NCI-H2029 treated with DMSO at 0.1 percent for 48 hours (cell line): ENCODE measurements at regions not wholly inside any gene's neighbourhood (a gene's known extent, or its start where the extent isn't known, plus 50 kb on each side); places are given as distances from the start of the nearest gene placed in this dataset.
"Not testable (repeated sequence)": the region's sequence is repeated elsewhere in the genome, so short reads cannot be mapped to it uniquely, and the experiment has no call there.

Source experiments
- DNase-seq: peaks from one replicate; lab custom pipeline; 2025; lab: John Stamatoyannopoulos, UW

DNA sequence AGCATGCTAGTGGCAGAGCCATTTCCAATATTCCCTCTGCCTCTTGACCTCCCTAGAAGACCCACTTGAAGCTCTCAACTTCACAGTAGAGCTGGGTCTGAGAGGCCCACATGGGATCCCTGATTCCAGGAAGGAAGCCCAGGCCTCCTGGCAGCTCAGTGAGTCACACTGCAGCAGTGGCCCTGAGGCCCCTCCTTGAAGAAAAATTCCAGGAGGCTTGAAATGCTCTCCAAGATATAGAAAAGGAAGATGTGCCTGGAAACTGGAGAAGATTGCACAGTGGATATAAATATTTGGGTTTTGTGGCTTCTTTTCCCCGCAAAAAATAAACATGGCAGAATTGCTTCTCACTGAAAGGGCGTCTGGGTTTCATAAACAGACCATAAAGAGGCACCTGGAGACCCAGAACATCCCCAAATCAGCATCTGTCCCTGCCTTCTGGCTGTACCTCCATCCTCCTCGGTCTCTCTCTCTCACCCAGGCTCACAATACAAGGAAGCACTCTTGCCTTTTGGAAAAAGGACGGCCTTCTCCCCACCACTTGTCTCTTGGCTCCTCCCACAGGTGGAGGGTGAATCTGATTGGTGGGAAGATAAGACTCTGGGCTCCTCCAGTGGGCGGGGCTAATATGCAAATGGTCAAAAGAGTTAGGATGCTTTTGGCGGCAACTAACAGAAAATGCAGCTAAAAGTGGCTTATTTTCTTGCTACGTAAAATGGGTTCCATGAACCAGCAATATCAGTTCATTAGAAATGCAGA, 200.0 kb upstream of the SULF2 start:
- DNase-seq, result no peak

DNA sequence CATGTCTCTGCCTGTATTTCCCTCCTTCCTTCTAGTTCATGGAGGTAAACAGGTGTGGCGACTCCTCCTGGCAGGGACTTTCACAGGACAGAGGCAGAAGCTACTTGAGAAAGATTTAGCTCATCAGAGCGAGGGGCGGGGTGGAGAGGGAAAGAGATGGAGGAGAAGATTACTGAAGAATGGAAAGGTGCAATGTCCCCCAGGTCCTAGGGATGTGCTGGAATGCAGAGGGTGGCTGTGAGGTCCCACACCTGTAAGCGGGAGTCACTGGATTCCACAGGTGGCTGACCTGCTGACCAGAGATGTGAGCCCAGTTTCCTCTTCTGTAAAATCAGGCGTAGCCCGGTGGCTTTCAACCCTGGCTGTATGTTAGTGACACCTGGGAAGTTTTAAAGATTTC, 199.2 kb upstream of the SULF2 start:
- no peak for DNase-seq

DNA sequence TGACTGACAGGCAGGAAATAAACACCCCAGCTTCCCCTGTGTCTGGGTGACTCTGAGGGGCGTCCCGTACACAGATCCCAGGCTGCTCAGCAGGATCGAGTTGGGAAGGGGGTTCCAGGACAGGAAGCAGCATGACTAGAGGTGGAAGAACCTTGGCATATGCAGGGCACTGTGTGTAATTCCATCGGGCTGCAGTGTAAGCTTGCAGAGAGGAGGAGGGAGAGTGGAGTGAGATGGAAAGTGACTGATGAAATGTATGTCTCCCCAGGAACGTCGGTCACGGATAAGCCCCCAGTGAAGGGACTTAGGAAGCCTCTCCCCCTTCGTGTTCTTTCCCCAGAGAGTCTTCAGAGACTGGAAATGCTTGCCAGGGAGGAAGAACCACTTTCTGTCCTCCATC, 198.4 kb upstream of the SULF2 start:
- not testable (repeated sequence) for DNase-seq

DNA sequence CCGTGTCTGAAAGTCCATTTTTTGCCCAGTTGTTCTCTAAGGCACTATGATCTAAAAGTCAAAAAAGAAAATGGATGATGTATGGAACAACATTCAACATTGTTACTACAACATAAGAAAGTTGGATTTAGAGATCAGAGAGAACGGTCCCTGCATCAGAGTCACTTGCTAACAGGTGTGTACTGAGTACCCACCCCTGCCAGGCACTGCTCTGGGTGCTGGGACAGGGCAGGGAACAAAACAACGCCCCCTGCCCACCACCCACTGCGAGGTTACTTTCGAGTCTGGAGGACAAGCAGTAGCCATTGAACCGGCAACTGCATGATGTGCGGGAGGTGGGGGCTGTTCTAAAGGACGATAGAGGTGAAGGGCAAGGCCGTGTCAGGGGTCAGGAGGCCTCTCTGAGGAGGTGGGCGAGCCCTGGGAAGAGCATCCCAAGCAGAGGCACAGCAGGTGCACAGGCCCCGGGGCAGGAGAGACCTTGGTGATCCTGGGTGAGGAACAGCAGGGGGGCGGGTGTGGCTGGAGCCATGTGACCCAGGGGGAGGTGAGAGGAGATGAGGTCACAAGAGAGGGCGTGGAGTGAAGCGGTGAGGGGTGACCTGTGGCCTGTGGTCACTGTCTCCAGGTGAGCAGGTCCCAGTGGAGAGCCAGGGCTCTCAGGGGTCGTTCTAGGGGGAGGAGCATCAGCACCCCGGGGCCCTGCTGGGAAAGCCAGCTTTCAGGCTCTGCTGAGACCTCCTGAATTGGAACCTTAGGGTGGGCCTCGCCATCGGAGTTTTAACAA, 197.5 kb upstream of the SULF2 start:
- DNase-seq, result no peak

DNA sequence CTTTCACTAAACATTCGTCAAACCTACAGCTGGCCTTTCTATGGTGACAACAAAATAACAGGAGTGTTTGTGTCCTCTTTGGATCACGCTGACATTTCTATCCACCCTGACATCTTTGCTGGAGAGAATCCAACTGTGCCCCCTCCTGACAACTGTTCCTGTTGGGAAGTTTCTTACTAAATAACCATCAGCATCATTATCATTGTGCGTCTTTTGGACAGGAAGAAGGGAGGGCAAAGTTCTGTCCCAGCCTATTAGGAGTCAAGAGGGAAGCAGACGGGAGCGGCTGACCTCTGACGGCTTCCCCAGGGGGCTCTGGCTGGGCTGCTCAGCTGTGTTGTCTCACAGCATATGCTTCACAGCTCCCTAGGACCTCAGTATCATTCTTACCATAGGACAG, 195.9 kb upstream of the SULF2 start:
- DNase-seq, result no peak

DNA sequence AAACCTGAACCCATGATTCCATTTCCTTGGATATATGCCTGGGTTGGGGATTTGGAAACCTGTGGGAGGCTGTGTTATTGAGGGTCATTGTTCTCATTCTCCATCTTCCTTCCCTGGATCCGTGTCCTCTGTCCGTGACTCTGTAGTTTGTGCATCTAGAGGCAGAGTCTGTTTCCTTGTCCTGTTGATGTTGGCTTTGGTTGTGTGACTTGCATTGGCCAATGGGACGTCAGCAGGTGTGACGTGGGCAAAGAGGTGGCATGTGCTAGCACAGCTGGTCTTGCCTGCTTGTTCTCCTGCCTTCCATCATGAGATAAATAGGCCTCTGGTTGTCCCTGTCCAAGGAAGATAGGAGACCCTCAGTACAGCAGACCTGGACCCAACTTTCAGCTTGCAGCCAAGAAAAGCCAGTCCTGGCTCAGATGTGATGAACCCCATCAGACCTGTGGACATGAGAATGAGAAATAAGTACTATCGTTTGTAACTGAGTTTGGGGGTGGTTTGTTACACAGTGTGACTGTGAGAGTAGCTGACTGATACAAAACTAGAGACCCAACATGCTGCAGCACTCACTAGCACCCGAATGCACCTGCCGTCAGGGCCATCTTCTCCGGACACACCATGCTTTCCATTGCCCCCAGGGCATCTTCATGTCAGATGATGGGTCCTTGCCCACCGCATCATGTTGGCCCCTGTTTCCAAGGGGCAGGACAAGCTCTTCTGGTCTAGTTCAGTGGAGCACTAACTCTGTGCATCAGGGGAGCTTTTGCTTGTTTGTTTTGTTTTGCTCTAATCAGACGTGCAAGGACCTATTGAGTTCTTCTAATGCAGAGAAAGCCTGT, 195.3 kb upstream of the SULF2 start:
- no peak for DNase-seq

DNA sequence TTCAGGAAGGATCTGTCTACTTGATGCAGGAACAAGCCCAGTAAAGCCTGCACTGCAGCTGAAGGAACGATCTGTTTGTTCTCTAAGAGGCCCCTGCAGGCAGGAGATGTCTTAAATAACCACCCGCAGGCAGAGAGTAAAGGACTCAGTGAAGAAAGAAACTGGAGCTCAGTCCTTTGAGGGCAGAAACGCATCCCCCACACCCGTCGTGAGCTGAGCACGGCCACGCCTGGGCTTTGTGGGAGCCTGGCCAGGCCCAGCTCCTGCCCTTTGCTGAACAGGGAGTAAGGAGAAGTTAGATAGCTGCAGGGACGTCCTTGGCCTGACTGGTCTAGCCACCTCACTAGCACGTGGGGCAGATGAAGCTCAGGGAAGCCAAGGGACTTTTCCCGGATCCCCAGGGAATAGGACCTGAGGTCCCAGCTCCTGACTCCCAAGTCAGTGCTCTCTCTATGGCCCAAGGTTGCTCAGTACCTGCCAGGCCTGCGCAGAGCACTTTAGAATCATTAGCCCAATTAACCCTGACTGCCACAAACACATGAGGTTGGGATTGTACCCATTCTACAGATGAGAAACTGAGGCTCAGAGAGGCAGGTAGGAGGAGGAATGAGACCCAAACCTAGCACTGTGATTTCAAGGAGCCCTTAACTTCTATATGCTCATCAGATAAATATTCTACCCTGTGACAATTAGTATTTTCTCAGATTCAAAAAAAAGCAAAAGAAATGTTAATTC, 194.2 kb upstream of the SULF2 start:
- not testable (repeated sequence) for DNase-seq

DNA sequence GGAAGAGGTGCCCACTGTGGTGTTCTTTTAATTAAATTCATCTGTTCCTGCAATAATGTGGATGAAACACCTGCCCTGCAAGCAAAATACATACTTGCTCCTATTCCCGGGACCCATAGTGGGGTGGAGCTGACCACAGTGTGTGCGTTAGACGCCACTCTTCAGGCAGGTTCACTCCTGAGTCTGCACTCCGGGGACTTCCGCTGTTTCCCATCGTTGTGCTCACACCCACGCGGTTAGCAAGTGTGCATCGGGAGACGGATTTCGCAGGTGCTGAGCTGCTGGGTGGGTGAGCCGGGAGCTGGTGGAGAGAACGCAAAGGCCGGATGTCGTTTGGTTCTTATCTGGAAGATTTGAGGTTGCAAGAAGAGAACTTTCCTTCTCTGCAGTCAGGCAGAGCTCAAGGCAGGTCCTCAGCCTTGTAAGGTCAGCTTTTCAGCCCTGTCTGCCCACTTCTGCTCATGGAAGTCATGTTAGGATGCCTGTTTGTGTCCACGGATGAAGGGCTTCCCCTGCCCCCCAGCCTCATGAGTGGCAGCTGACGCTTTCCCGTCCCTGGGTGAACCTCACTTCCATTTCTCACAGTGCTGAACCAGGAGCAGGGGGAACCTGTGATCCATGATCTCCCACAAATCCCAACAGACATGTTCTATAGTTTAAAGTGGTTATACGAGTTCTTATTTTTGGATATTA, 193.3 kb upstream of the SULF2 start:
- not testable (repeated sequence) for DNase-seq

DNA sequence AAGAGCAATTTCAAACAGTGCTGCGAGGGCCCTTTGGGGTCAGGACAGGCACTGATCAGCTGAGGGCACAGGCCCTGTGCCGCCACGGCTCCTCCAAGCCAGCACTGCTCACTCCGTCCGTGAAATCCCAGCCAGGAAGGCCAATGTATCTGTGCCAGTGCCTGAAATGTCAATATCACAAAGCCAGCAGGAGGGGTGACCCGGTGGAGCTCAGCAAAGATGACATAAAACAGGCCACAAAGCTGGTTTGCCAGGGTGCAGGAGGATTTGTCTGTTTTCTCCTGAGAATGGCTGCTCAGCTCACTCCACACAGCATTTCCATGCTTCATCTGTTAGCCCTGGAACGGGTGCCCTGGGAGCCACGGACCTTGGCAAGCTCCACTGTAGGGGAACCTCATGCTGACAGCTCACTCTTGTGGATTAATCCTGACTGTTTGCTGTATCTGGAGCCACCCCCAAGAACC, 192.5 kb upstream of the SULF2 start:
- DNase-seq, result not testable (repeated sequence)

DNA sequence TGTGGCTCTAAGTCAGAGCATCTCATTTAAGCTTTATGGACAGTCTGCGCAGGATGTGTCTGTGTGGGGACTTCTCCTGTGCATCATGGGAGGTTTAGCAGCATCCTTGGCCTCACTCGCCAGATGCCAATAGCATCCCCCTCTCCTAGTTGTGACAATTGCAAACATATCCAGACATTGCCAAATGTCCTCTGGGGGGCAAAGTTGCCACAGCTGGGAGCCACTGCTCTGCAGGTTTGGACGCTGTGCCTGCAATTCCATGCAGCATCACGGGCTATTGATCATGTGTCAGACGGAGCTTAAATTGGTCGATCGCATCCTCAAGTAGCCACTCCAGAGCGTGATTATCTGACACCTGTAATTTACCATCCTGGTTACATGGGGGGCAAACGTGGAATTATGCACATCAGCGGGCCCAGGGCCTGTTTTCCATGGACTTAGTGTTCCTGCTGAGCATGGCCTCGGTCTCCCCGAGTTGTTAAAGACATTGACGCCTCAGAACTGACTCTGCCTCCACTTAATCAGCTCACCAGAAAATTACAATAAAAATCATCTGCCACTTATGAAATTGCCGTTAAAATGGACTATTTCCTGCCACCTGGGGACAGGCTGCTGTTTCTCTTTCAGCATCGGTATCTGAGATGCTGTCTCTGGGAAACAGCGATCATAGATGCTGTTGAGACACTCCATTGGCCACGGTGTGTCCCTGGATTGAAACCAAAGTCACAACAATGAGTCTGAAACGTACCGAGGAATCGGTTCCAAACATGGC, 191.9 kb upstream of the SULF2 start:
- not testable (repeated sequence) for DNase-seq

DNA sequence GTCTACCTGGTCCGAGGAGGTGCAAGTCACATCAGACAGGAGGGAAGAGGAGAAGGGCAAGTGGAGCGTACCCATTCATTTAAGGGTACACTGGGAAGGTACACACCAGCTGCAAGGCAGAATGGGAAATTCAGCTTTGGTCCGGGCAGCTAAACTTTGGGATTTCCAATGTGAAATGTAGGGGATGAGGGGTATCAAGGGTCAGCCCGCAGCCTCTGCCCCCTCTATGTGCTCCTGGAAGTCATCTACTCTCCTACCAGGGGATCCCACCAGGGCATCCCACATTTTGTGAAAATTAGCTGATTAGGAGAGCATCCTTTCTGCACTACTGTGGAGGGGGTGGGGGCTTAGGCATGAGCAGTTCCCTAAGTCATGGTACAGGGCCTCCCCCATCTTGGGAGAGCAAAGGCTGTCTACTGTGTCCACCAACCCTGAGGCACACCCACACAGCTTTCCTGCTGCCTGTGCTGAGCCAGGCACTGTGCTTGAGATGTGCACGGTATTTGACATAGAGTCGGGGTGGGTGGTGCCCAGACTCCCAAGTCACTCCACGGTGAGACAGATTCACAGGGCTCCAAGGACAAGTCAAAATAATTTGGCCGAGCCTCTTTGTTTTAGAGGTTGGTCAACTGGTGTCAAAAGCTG, 189.1 kb upstream of the SULF2 start:
- no peak for DNase-seq

DNA sequence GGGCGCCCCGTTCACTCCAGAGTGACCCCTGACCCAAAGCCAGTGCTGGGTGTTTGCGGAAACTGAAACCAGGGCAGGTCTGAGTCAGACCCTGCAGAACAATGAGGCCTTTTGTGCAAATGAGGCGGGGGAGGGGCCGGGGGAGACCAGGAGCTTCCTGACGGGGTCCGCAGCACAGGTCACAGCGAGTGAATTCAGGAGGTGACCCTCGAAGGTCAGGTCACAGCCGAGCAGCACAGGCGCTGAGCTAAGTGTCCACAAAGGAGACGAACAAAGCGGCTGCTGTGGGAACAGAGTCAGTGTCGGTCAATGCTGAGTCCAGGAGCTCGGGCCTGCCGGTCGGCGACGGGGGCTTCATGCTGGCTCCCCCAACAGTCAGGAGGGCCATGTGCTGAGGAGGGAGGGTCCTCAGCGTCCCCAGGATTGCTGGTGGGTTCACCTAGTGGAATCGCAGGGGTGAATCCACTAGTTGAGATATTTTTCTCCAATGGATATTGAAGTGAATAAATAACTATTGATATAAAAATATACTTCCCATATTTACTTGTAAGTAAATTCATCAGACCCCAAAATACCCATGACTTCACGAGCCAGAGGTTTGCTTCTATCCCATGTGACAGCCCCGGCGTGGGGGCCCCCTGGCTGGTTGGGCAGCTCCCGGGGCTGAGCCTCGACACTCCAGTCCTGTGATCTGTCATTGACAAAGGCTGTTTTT, 188.4 kb upstream of the SULF2 start:
- DNase-seq, result no peak

DNA sequence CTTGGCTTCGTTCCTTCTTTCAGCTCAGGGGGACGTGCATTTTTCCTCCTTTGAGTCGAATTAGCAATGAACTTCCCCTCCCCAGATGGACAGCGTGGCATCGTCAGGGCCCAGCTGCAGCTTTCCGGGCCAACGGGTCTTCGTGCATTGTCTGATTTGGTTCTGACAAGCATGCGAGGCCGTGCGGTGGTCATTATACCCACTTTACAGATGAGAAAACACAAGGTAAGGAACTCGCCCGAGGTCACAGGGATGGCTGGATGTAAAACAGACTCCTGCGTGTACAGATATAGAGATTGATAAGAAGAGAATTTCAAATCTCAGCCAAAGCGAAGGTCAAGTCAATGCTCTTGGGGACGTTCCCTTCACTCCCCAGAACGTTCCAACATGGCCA, 187.6 kb upstream of the SULF2 start:
- no peak for DNase-seq

DNA sequence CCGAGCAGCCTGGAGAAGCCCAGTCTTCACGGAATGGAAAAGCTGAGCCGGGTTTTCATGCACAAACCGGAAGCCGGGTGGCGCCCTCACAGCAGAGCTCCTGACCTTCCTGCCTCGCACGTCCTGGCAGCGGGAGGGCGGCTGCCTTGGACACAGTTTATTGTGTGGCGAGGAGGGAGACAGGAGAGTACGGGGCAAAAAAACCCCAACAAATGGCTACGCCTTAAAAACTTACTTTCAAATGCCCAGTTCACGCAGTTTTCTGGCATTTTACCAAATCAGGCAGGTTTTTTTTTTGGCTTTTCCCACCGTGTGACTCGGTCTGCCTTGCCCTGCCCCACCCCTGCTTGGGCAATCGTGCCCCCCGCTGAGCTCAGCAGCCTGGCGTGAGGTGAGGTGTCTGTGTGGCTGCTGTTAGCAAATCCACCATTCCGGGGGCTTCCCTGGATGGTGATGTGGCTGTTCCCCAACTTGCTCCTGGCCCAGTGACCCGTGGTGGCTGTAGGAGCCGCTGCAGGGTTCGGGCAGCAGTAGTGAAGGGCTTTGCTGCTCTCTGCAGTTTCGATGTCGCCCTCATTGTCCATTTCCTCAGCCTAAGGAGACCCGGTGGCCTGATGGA, 187.1 kb upstream of the SULF2 start:
- not testable (repeated sequence) for DNase-seq

DNA sequence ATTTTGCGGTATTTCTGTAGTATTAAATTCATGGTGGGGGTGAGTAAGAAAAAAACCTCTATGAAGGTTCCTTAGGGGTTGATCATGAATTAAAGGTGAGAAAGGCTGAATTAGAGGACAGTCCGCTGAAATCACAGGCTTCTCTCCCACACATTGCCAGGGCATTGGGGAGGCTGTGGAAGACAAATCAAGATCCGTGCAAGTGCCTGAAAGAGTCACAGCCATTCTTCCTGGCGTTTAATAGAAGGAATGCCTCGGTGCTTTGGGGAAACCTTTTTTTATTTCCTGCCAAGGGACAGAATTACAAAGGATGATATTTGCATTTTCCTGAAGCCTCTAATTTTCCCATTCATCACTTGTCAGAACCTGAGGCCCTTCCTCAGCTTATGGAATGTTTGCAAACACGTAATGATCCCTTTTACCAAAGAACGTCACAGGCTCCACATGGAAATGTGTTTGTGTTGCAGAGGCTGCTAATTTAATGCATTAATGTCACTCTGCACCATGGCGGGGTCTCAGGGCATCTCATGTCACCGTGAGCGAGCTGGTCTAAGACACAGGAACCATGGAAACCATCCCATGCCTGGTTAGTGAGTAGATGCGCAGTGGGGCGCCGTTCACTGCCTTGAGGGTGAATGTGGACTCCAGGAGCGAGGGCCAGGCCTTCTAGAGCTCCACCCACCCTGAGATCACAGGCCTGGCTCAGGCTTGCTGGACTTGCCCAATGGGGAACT, 185.9 kb upstream of the SULF2 start:
- DNase-seq, result no peak

DNA sequence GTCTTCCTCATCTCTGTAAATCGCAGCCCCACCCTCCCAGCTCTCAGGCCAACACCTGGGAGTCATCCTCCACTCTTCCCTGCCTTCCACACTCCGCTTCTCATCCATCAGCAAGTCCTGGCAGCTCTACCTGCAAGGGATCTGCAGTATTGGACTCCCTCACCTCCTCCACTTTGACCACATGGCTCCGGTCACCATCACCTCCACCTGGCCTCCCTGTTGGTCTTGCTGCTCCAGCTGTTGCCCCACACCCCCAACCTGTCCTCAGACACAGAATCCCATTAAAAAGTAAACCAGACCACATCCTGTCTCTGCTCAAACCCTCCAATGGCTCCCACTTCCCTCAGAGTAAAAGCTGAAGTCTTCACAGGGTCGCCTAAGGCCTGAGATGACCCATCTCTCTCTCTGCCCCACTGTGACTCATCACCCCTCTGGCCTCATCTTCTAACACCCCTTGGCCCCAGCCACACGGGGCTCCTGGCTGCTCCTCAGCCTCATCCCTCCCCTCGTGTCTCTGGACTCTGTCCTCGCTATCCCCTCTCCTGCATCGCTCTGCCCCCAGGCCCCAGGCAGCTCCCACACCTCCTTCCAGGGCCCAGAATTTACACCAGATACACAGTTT, 185.1 kb upstream of the SULF2 start:
- DNase-seq, result no peak

DNA sequence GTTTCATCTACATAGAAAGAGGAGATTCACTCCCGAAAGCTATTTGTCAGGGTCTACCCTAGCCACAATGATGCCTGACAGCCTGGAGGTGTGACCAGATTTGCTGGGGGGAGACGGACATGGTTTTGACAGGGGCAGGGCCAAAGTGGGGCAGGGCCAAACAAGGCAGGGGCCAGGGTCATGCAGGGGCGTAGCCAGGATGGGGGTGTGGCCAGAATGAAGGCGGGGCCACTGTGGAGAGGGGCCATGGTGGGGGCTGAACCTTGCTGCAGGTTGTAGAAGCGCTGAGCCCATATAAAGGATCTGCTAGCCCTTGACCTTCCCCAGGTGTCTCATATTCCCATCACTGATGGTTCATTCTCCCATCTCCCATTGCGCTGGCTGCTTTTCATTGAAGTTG, 184.1 kb upstream of the SULF2 start:
- DNase-seq, result no peak
